Adrenal gland (tissue), 5 donors: ENCODE measurements at regions not wholly inside any gene's neighbourhood (a gene's known extent, or its start where the extent isn't known, plus 50 kb on each side); places are given as distances from the start of the nearest gene placed in this dataset.

ENCODE experiments used
- POLR2A ChIP-seq, 2 donors: fragments of 450-650 bp; IDR thresholded peaks; one replicate each; pipeline ENCODE4 v1.6.1; 2017; ENCODE audit warnings: antibody characterized with exemption in 2 of 2, mild to moderate bottlenecking in 2 of 2, moderate library complexity in 1 of 2
- TF ChIP-seq, protein P1 (sequence below), 6 experiments: fragments of 450-650 bp in 4 of 6; fragments of 200-600 bp in 2 of 6; sonication (generic) in 1 of 6; IDR thresholded peaks; 1 replicate in 5 of 6; 2 replicates in 1 of 6; pipeline versions ENCODE4 v1.5.1 to v1.8.0; 2016 to 2021; ENCODE audit warnings: antibody characterized with exemption in 6 of 6, mild to moderate bottlenecking in 2 of 6, moderate library complexity in 1 of 6
- donor health status: DM: no; HTN: no; CAD: no.

DNA sequence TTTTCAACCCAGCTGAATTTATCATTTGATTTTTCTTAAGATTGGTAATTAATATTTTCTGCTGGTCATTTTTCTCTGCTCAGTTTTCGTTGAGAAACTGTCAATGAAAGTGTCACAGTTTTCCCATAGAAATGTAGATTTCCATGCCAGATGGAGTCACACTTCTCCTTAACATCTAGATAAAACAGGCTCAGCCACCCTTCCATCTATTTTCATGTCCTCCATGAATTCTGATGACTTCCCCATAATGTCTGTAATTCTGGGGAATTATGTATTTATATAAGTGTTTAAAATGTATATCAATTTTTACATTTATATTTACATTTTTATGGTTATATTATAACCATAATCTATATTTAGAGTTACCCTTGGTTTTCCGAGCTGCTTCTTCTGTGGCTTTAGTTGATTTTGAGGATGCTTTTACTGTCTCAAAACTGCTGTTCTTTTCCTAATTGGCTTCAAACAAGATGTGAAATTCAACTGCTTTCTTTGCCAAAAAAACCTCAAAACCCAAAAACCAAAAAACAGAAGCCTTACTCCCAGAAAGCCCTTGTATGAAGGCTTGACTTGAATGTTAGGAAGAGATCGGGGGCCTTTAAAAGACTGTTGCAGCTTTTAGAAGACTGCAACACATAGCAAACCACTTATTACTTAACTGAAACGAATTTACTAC is 95.4 kb upstream of the CDCA7L start:
- no peak for TF ChIP-seq POLR2A (IDR thresholded peaks at IDR 0.05)
- TF ChIP-seq, protein P1, sequence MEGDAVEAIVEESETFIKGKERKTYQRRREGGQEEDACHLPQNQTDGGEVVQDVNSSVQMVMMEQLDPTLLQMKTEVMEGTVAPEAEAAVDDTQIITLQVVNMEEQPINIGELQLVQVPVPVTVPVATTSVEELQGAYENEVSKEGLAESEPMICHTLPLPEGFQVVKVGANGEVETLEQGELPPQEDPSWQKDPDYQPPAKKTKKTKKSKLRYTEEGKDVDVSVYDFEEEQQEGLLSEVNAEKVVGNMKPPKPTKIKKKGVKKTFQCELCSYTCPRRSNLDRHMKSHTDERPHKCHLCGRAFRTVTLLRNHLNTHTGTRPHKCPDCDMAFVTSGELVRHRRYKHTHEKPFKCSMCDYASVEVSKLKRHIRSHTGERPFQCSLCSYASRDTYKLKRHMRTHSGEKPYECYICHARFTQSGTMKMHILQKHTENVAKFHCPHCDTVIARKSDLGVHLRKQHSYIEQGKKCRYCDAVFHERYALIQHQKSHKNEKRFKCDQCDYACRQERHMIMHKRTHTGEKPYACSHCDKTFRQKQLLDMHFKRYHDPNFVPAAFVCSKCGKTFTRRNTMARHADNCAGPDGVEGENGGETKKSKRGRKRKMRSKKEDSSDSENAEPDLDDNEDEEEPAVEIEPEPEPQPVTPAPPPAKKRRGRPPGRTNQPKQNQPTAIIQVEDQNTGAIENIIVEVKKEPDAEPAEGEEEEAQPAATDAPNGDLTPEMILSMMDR (IDR thresholded peaks at IDR 0.05): no peak
